GM12873 (cell line): ENCODE measurements at regions not wholly inside any gene's neighbourhood (a gene's known extent, or its start where the extent isn't known, plus 50 kb on each side); places are given as distances from the start of the nearest gene placed in this dataset.

Experiments used
- CTCF ChIP-seq: IDR thresholded peaks from 2 replicates; pipeline ENCODE4 v1.5.1; 2012; ENCODE audit warnings: low read depth, mild to moderate bottlenecking, moderate library complexity, low read length, control low read depth; ENCODE audit not compliant: insufficient read depth; ENCODE audit errors: missing control alignments

GRCh38 chr4:26009502-26009901 lies 95.5 kb downstream of the SMIM20 start:
- no peak for TF ChIP-seq CTCF

GRCh38 chr4:26010304-26010703 lies 96.3 kb downstream of the SMIM20 start:
- no peak for TF ChIP-seq CTCF

- TF ChIP-seq CTCF = no peak
These were observed 99.6 kb downstream of the SMIM20 start for GRCh38 chr4:26013629-26014028.

GRCh38 chr4:26015133-26015651 lies 101.2 kb downstream of the SMIM20 start:
- no peak for TF ChIP-seq CTCF

GRCh38 chr4:26015906-26016305 lies 101.9 kb downstream of the SMIM20 start:
- TF ChIP-seq CTCF = no peak

- no peak for TF ChIP-seq CTCF
These were observed 103.5 kb downstream of the SMIM20 start for GRCh38 chr4:26017531-26017930.

- TF ChIP-seq CTCF = no peak
These were observed 106.2 kb downstream of the SMIM20 start for GRCh38 chr4:26020083-26020668.
